Hepatocyte (in vitro differentiated cells): ENCODE measurements at regions not wholly inside any gene's neighbourhood (a gene's known extent, or its start where the extent isn't known, plus 50 kb on each side); places are given as distances from the start of the nearest gene placed in this dataset.

Experiments used
- DNase-seq: peaks from one replicate; pipeline ENCODE4 v3.0.0-alpha.2; 2016; ENCODE audit warnings: low spot score
- H2AFZ ChIP-seq: fragments of 200-600 bp; sonication (generic); 2 replicates; pipeline ENCODE4 v1.6.0; 2016; ENCODE audit warnings: antibody characterized with exemption, mild to moderate bottlenecking
- H3K27ac ChIP-seq: fragments of 200-600 bp; sonication (generic); 2 replicates; pipeline ENCODE4 v1.5.1; 2016; ENCODE audit warnings: mild to moderate bottlenecking
- H3K27me3 ChIP-seq: fragments of 200-600 bp; sonication (generic); 2 replicates; pipeline ENCODE4 v1.6.1; 2016
- H3K36me3 ChIP-seq: fragments of 200-600 bp; sonication (generic); replicated peaks from 2 replicates; pipeline ENCODE4 v1.5.1; 2016; ENCODE audit warnings: low read depth; ENCODE audit not compliant: insufficient read depth
- H3K4me1 ChIP-seq: fragments of 200-600 bp; sonication (generic); 2 replicates; pipeline ENCODE4 v1.5.1; 2016; ENCODE audit warnings: mild to moderate bottlenecking, moderate library complexity; ENCODE audit not compliant: insufficient read depth
- H3K4me2 ChIP-seq: fragments of 200-600 bp; sonication (generic); 2 replicates; pipeline ENCODE4 v1.6.0; 2016
- H3K4me3 ChIP-seq: fragments of 200-600 bp; sonication (generic); 2 replicates; pipeline ENCODE4 v1.5.1; 2016; ENCODE audit warnings: mild to moderate bottlenecking
- H3K79me2 ChIP-seq: fragments of 200-600 bp; sonication (generic); 2 replicates; pipeline ENCODE4 v1.6.0; 2017; ENCODE audit warnings: mild to moderate bottlenecking
- H3K9me2 ChIP-seq: fragments of 200-600 bp; sonication (generic); replicated peaks from 2 replicates; pipeline ENCODE4 v1.6.0; 2017; ENCODE audit warnings: mild to moderate bottlenecking; ENCODE audit not compliant: insufficient read depth
- H3K9me3 ChIP-seq: fragments of 200-600 bp; sonication (generic); 2 replicates; pipeline ENCODE4 v1.5.1; 2016; ENCODE audit warnings: low read depth, mild to moderate bottlenecking
- H4K20me1 ChIP-seq: fragments of 200-600 bp; sonication (generic); 2 replicates; pipeline ENCODE4 v1.6.0; 2016; ENCODE audit warnings: mild to moderate bottlenecking; ENCODE audit not compliant: insufficient read depth, poor library complexity, severe bottlenecking
- CTCF ChIP-seq: fragments of 200-600 bp; sonication (generic); IDR thresholded peaks from 2 replicates; pipeline ENCODE4 v1.5.1; 2016; ENCODE audit warnings: antibody characterized with exemption, mild to moderate bottlenecking; ENCODE audit not compliant: poor library complexity
- EZH2 ChIP-seq: fragments of 200-600 bp; sonication (generic); IDR thresholded peaks from 2 replicates; pipeline ENCODE4 v1.6.1; 2016; ENCODE audit warnings: antibody characterized with exemption, mild to moderate bottlenecking, borderline replicate concordance
- EZH2phosphoT487 ChIP-seq: fragments of 200-600 bp; sonication (generic); IDR thresholded peaks from one replicate; pipeline ENCODE4 v1.6.1; 2018; ENCODE audit warnings: antibody characterized with exemption, mild to moderate bottlenecking, low read depth, moderate library complexity; ENCODE audit not compliant: unreplicated experiment, severe bottlenecking
- WGBS: methylation state at CpG from one replicate; pipeline ENCODE4 v1.1.6; 2016; ENCODE audit warnings: low lambda C conversion rate; ENCODE audit errors: missing lambda C conversion rate; 5-methylcytosine and 5-hydroxymethylcytosine counted together

GRCh38 chr4:79209822-79210635 is 115.8 kb downstream of the NAA11 start:
- no peak overlapping the region for H3K4me2 ChIP-seq
- peak; percentile 57 for DNase-seq
- H3K27ac ChIP-seq, result peak overlapping the region; percentile 78

GRCh38 chr4:79209081-79209480 is 116.8 kb downstream of the NAA11 start:
- Histone ChIP-seq H3K4me3 (no peak overlapping the region), H3K4me2 (no peak overlapping the region), H3K79me2 (no peaks in the 10 kb centered on the region), H3K4me1 (peaks cover 6% of the 10 kb centered on the region), H3K36me3 (no peaks in the 10 kb centered on the region), H3K27ac (no peak overlapping the region), H4K20me1 (no peaks in the 10 kb centered on the region), H2AFZ (no peak overlapping the region), H3K9me3 (no peaks in the 10 kb centered on the region), H3K9me2 (no peaks in the 10 kb centered on the region), H3K27me3 (no peaks in the 10 kb centered on the region)
- no peak for DNase-seq
- WGBS, result 82% methylated on average over 3 of the region's 3 CpGs
- no peak for TF ChIP-seq EZH2
- no peak for TF ChIP-seq CTCF
- TF ChIP-seq EZH2phosphoT487, result no peak

More at GRCh38 chr4:79209822-79210635, 115.8 kb downstream of the NAA11 start:
- no peaks in the 10 kb centered on the region for H4K20me1 ChIP-seq
- H3K9me2 ChIP-seq, result no peaks in the 10 kb centered on the region
- H3K79me2 ChIP-seq, result no peaks in the 10 kb centered on the region
- H3K4me3 ChIP-seq, result no peak overlapping the region
- H3K27me3 ChIP-seq, result no peaks in the 10 kb centered on the region
- no peaks in the 10 kb centered on the region for H3K9me3 ChIP-seq
- H3K36me3 ChIP-seq, result no peaks in the 10 kb centered on the region
- WGBS, result 69% methylated on average over 14 of the region's 14 CpGs
- no peak for TF ChIP-seq CTCF
- TF ChIP-seq EZH2, result no peak
- no peak for TF ChIP-seq EZH2phosphoT487
- peaks cover 6% of the 10 kb centered on the region for H3K4me1 ChIP-seq
- H2AFZ ChIP-seq, result peak overlapping the region; percentile 14

GRCh38 chr4:79207281-79207680 is 118.6 kb downstream of the NAA11 start:
- H4K20me1 ChIP-seq, result no peaks in the 10 kb centered on the region
- no peaks in the 10 kb centered on the region for H3K9me3 ChIP-seq
- H3K9me2 ChIP-seq, result no peaks in the 10 kb centered on the region
- TF ChIP-seq EZH2phosphoT487, result no peak
- no peak for TF ChIP-seq CTCF
- TF ChIP-seq EZH2, result no peak
- no peaks in the 10 kb centered on the region for H3K79me2 ChIP-seq
- H3K4me2 ChIP-seq, result no peak overlapping the region
- H2AFZ ChIP-seq, result no peak overlapping the region
- no peak overlapping the region for H3K4me3 ChIP-seq
- no peak for DNase-seq
- H3K27ac ChIP-seq, result no peak overlapping the region
- H3K36me3 ChIP-seq, result no peaks in the 10 kb centered on the region
- H3K4me1 ChIP-seq, result peaks cover 6% of the 10 kb centered on the region
- H3K27me3 ChIP-seq, result no peaks in the 10 kb centered on the region

GRCh38 chr4:79206660-79207059 is 119.2 kb downstream of the NAA11 start:
- no peak for DNase-seq
- Histone ChIP-seq H3K79me2 (no peaks in the 10 kb centered on the region), H4K20me1 (no peaks in the 10 kb centered on the region), H3K9me3 (no peaks in the 10 kb centered on the region), H3K4me2 (no peak overlapping the region), H3K9me2 (no peaks in the 10 kb centered on the region), H2AFZ (no peak overlapping the region), H3K36me3 (no peaks in the 10 kb centered on the region), H3K27ac (no peak overlapping the region), H3K4me3 (no peak overlapping the region), H3K27me3 (no peaks in the 10 kb centered on the region), H3K4me1 (peaks cover 6% of the 10 kb centered on the region)
- no peak for TF ChIP-seq EZH2phosphoT487
- 79% methylated on average over 4 of the region's 4 CpGs for WGBS
